ENCODE measurements at regions not wholly inside any gene's neighbourhood (a gene's known extent, or its start where the extent isn't known, plus 50 kb on each side); places are given as distances from the start of the nearest gene placed in this dataset.

DNA sequence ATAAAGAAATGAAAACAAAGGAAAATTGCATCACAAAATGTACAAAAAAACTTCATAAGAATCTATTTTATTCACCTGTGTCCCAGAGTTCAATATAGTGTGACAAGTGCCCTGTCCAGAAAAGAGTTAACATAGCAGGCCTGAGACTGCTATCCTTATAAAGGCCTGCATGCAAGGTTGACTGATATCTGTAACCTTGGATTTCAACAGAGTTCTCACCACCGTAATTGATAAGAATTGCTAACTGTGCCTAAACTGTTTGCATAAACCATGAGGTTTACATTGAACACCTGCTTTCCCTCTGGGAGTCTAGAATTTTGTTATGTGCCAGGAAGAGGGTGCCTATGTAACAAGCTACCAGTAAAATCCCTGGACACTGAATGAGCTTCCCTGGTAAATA, 461.7 kb upstream of the DPH6 start:
- Histone ChIP-seq H2BK120ac (ENCODE audit: low read depth, low read length) (no peak overlapping the region), H2BK20ac (ENCODE audit: low read depth, low read length) (no peak overlapping the region), H3K23ac (ENCODE audit: low read depth, low read length) (no peak overlapping the region), H3K27me3 (ENCODE audit: control insufficient read depth, insufficient read depth, low read length) (no peaks in the 10 kb centered on the region), H3K9me3 (ENCODE audit: control insufficient read depth, insufficient read depth, low read length) (no peaks in the 10 kb centered on the region; the same call in 1 of the 2 replicates), H4K8ac (ENCODE audit: low read depth in 2 of 2, low read length in 2 of 2) (no peak overlapping the region), H2AK9ac (replicated peaks; ENCODE audit: low read depth, low read length, poor library complexity) (no peak overlapping the region), H3K4me3 (ENCODE audit: insufficient read depth, low read depth, low read length) (no peak overlapping the region), H4K91ac (ENCODE audit: insufficient read depth, low read depth, low read length) (no peak overlapping the region), H3K56ac (ENCODE audit: extremely low read depth, insufficient read depth, low read length) (no peak overlapping the region), H2BK15ac (ENCODE audit: low read depth, low read length) (no peak overlapping the region), H3K14ac (replicated peaks; ENCODE audit: low read depth, low read length) (no peak overlapping the region), H4K5ac (ENCODE audit: low read depth, low read length) (no peak overlapping the region), H4K20me1 (ENCODE audit: insufficient read depth, low read length) (no peaks in the 10 kb centered on the region), H2AK5ac (ENCODE audit: low read depth, low read length) (no peak overlapping the region), H3K9ac (ENCODE audit: low read depth, low read length) (no peak overlapping the region), H3K9me1 (ENCODE audit: insufficient read depth, low read length) (no peaks in the 10 kb centered on the region), H3K27ac (ENCODE audit: insufficient read depth, low read length) (no peak overlapping the region), H3K4me2 (ENCODE audit: low read depth, low read length) (no peak overlapping the region), H3K18ac (ENCODE audit: low read depth, low read length) (no peak overlapping the region), H3K4ac (ENCODE audit: low read depth, low read length) (no peak overlapping the region), H3K79me1 (ENCODE audit: low read depth in 1 of 2, low read length in 2 of 2) (no peaks in the 10 kb centered on the region), H2BK5ac (ENCODE audit: low read depth, low read length, poor library complexity, severe bottlenecking) (no peak overlapping the region), H2AFZ (replicated peaks; ENCODE audit: low read length, poor library complexity) (no peak overlapping the region), H3K4me1 (ENCODE audit: control insufficient read depth, insufficient read depth, low read length) (no peaks in the 10 kb centered on the region), H3K36me3 (ENCODE audit: control insufficient read depth, insufficient read depth, low read length) (no peaks in the 10 kb centered on the region)
- DNase-seq (no peak), ATAC-seq (ENCODE audit: low read depth) (no peak)
- ChIA-PET CTCF (interaction anchor here (0.6 kb wide), 1 partner anchor 8 kb away, joined by 3 read pairs; no protein-coding TSS in a partner anchor), POLR2A (ENCODE audit: unreplicated experiment) (no interaction called here)
- WGBS, 2 experiments (ENCODE audit: extremely low coverage in 2 of 2, insufficient read length in 1 of 2) = no CpG with 5 or more reads among the region's 1 CpG
- in situ Hi-C loops (cut with MboI; ENCODE audit: low sequenced_read_pairs) (no loop called here), dilution Hi-C loops (cut with HindIII; ENCODE audit: low sequenced_read_pairs, unreplicated experiment) (no loop called here), intact Hi-C loops (cut with micrococcal nuclease) (no loop called here)
- BruUV-seq (replicated peaks) = no TSS peak
- TF ChIP-seq POLR2A (IDR thresholded peaks at IDR 0.05; ENCODE audit: low read depth, low read length) (no peak), FOS (IDR thresholded peaks at IDR 0.05; ENCODE audit: low read depth, low read length) (no peak), SMC3 (IDR thresholded peaks at IDR 0.05; ENCODE audit: low read depth, low read length) (no peak), CHD1 (IDR thresholded peaks at IDR 0.05; ENCODE audit: low read depth, low read length) (no peak), RCOR1 (IDR thresholded peaks at IDR 0.05; ENCODE audit: insufficient replicate concordance, low read length) (no peak), RAD21 (IDR thresholded peaks at IDR 0.05; ENCODE audit: low read length) (no peak), BHLHE40 (IDR thresholded peaks at IDR 0.05; ENCODE audit: low read depth, low read length) (no peak), MAZ (IDR thresholded peaks at IDR 0.05; ENCODE audit: borderline replicate concordance, low read depth, low read length) (no peak), MAFK (IDR thresholded peaks at IDR 0.05; ENCODE audit: low read depth, low read length) (no peak), CEBPB (IDR thresholded peaks at IDR 0.05; ENCODE audit: low read depth, low read length) (no peak)
- TF ChIP-seq, protein P1, sequence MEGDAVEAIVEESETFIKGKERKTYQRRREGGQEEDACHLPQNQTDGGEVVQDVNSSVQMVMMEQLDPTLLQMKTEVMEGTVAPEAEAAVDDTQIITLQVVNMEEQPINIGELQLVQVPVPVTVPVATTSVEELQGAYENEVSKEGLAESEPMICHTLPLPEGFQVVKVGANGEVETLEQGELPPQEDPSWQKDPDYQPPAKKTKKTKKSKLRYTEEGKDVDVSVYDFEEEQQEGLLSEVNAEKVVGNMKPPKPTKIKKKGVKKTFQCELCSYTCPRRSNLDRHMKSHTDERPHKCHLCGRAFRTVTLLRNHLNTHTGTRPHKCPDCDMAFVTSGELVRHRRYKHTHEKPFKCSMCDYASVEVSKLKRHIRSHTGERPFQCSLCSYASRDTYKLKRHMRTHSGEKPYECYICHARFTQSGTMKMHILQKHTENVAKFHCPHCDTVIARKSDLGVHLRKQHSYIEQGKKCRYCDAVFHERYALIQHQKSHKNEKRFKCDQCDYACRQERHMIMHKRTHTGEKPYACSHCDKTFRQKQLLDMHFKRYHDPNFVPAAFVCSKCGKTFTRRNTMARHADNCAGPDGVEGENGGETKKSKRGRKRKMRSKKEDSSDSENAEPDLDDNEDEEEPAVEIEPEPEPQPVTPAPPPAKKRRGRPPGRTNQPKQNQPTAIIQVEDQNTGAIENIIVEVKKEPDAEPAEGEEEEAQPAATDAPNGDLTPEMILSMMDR (conservative IDR thresholded peaks at IDR 0.05; ENCODE audit: low read depth, low read length) = no peak
- TF ChIP-seq, protein P2, sequence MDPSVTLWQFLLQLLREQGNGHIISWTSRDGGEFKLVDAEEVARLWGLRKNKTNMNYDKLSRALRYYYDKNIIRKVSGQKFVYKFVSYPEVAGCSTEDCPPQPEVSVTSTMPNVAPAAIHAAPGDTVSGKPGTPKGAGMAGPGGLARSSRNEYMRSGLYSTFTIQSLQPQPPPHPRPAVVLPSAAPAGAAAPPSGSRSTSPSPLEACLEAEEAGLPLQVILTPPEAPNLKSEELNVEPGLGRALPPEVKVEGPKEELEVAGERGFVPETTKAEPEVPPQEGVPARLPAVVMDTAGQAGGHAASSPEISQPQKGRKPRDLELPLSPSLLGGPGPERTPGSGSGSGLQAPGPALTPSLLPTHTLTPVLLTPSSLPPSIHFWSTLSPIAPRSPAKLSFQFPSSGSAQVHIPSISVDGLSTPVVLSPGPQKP (IDR thresholded peaks at IDR 0.05; ENCODE audit: borderline replicate concordance, low read depth, low read length) = no peak
- TF ChIP-seq, protein P3, sequence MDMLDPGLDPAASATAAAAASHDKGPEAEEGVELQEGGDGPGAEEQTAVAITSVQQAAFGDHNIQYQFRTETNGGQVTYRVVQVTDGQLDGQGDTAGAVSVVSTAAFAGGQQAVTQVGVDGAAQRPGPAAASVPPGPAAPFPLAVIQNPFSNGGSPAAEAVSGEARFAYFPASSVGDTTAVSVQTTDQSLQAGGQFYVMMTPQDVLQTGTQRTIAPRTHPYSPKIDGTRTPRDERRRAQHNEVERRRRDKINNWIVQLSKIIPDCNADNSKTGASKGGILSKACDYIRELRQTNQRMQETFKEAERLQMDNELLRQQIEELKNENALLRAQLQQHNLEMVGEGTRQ (IDR thresholded peaks at IDR 0.05; ENCODE audit: low read depth, low read length) = no peak

Data from IMR-90 (cell line).